ENCODE measurements at regions not wholly inside any gene's neighbourhood (a gene's known extent, or its start where the extent isn't known, plus 50 kb on each side); places are given as distances from the start of the nearest gene placed in this dataset.

DNA sequence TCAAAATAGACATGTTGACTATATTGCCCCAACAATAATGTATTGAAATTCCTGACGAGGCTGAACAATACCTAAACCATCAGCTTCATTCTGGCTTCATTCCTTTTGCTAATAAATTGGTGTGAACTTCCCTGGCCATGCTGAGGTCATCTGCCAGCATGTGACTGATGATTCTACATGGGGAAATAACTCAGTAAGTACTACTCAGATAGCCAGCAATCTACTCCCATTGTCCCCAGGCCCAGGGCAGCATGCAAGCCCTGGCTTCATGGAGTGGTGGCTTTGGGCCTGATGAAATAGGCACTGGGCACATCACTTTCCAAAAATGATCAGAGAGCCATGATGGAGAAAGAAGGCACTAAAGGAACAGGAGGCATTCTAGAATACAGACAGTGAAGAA, 468.5 kb upstream of the PIK3C3 start:
- no peak overlapping the region for H3K4me3 ChIP-seq (ENCODE audit: low read length)
- 60% methylated on average over 1 of the region's 1 CpG for WGBS
- intact Hi-C loops (cut with DNase I), result no loop called here
- H3K4me1 ChIP-seq (ENCODE audit: control insufficient read depth, insufficient read depth, low read length), result no peaks in the 10 kb centered on the region
- H3K27me3 ChIP-seq (ENCODE audit: control insufficient read depth, insufficient read depth), result no peaks in the 10 kb centered on the region
- ATAC-seq (no peak), DNase-seq (no peak)
- H3K27ac ChIP-seq (ENCODE audit: low read length), result no peak overlapping the region
- H3K9me3 ChIP-seq (ENCODE audit: control insufficient read depth, low read length), result no peaks in the 10 kb centered on the region

- no peak for DNase-seq
- H3K4me3 ChIP-seq (ENCODE audit: low read length), result no peak overlapping the region
- intact Hi-C loops (cut with DNase I), result no loop called here
- WGBS, result 99% methylated on average over 1 of the region's 1 CpG
- ATAC-seq, result no peak
- no peak overlapping the region for H3K27ac ChIP-seq (ENCODE audit: low read length)
- H3K4me1 ChIP-seq (ENCODE audit: control insufficient read depth, insufficient read depth, low read length), result no peaks in the 10 kb centered on the region
- no peaks in the 10 kb centered on the region for H3K27me3 ChIP-seq (ENCODE audit: control insufficient read depth, insufficient read depth)
- no peaks in the 10 kb centered on the region for H3K9me3 ChIP-seq (ENCODE audit: control insufficient read depth, low read length)
Measured at GRCh38 chr18:41484069-41484468, 471.0 kb upstream of the PIK3C3 start.

- Histone ChIP-seq H3K9me3 (ENCODE audit: control insufficient read depth, low read length) (no peaks in the 10 kb centered on the region), H3K4me1 (ENCODE audit: control insufficient read depth, insufficient read depth, low read length) (no peaks in the 10 kb centered on the region), H3K4me3 (ENCODE audit: low read length) (no peak overlapping the region), H3K27me3 (ENCODE audit: control insufficient read depth, insufficient read depth) (no peaks in the 10 kb centered on the region), H3K27ac (ENCODE audit: low read length) (no peak overlapping the region)
- DNase-seq (no peak), ATAC-seq (no peak)
- intact Hi-C loops (cut with DNase I), result no loop called here
- WGBS, result 66% methylated on average over 4 of the region's 4 CpGs
Measured at GRCh38 chr18:41482501-41482900, 472.5 kb upstream of the PIK3C3 start.

DNA sequence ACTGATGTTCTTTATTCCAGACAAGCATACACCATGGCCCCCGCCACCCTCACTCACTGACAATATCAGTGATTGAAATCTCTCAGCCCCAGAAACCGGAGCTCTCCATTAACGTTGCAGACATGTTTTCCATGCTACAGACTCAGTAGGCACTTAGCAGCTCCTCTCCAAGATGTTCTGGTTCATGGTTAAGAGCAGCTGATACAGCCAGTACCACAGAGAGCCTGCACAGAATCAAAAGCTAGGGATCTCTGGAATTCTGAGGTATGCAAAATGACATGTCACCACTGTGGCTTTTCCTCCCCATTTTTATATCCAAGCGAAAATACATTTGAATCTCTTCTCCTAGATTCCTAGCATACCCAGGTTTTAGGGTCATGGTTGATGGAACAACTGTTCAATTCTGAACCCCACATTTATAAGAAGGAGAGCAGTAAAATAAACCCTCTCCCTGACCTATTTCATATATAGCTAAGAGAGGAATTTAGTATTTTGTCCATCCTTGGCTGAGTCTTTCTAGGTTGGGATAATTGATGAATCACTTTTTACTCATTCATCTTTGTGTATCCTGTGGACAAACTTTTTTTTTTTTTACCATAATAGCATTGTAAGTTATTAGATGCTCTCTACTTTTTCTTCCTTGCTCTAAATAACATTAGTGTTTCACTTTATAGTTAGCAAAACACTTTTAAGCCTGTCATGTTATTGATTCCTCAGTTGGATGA, 488.4 kb upstream of the PIK3C3 start:
- 76% methylated on average over 4 of the region's 4 CpGs for WGBS
- H3K4me3 ChIP-seq (ENCODE audit: low read length), result no peak overlapping the region
- H3K27me3 ChIP-seq (ENCODE audit: control insufficient read depth, insufficient read depth), result no peaks in the 10 kb centered on the region
- ATAC-seq (no peak), DNase-seq (no peak)
- no peaks in the 10 kb centered on the region for H3K4me1 ChIP-seq (ENCODE audit: control insufficient read depth, insufficient read depth, low read length)
- no peak overlapping the region for H3K27ac ChIP-seq (ENCODE audit: low read length)
- intact Hi-C loops (cut with DNase I), result no loop called here
- H3K9me3 ChIP-seq (ENCODE audit: control insufficient read depth, low read length), result no peaks in the 10 kb centered on the region

GRCh38 chr18:41465386-41465785, 489.6 kb upstream of the PIK3C3 start:
- Histone ChIP-seq H3K27ac (ENCODE audit: low read length) (no peak overlapping the region), H3K4me3 (ENCODE audit: low read length) (no peak overlapping the region), H3K4me1 (ENCODE audit: control insufficient read depth, insufficient read depth, low read length) (no peaks in the 10 kb centered on the region), H3K27me3 (ENCODE audit: control insufficient read depth, insufficient read depth) (no peaks in the 10 kb centered on the region), H3K9me3 (ENCODE audit: control insufficient read depth, low read length) (no peaks in the 10 kb centered on the region)
- WGBS, result 52% methylated on average over 2 of the region's 2 CpGs
- DNase-seq, result no peak
- ATAC-seq, result peak in 1 of 2 donors; percentile 70
- intact Hi-C loops (cut with DNase I), result no loop called here

DNA sequence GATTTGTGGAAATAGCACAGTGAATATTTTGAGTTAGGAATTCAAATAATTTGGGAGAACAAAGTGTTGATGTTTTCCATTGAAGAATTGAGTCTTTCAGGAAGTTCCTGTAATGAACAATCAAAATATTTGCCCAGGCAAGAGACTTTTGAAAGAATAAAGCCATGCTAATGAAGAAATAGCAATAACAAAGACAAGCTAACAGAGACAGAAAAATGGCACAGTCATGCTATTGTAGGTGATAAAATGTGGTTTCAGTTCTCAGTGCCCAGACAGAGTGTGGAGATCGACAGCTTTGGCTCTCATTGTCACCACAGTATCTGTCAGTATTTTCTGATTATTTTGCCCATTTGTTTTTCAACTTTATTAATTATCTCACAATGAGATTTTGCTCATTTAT, 490.8 kb upstream of the PIK3C3 start:
- Histone ChIP-seq H3K9me3 (ENCODE audit: control insufficient read depth, low read length) (no peaks in the 10 kb centered on the region), H3K4me1 (ENCODE audit: control insufficient read depth, insufficient read depth, low read length) (no peaks in the 10 kb centered on the region), H3K4me3 (ENCODE audit: low read length) (no peak overlapping the region), H3K27ac (ENCODE audit: low read length) (no peak overlapping the region), H3K27me3 (ENCODE audit: control insufficient read depth, insufficient read depth) (no peaks in the 10 kb centered on the region)
- ATAC-seq, result no peak
- WGBS, result 52% methylated on average over 1 of the region's 1 CpG
- intact Hi-C loops (cut with DNase I), result no loop called here
- DNase-seq, result no peak

DNA sequence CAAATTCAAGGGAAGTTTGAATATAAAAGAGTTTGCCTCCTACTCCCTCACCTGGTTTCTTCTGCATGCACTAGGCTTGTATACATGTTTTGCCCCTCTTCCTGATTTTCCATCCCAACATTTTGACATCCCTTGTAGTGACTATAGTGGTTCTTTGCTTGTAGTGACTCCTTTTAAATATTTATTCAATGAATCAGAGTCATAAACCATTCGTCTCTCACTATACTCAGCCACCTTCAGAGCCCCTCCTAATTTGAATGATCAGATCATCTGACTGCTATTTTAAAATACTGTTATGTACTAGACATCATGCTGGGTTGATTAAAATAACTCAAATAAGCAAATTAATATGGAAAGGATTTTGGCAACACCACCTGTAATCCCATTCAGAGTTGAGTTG, 492.1 kb upstream of the PIK3C3 start:
- 53% methylated on average over 1 of the region's 1 CpG for WGBS
- ATAC-seq, result no peak

GRCh38 chr18:41461114-41461513, 493.9 kb upstream of the PIK3C3 start:
- Histone ChIP-seq H3K4me3 (ENCODE audit: low read length) (no peak overlapping the region), H3K9me3 (ENCODE audit: control insufficient read depth, low read length) (no peaks in the 10 kb centered on the region), H3K27me3 (ENCODE audit: control insufficient read depth, insufficient read depth) (no peaks in the 10 kb centered on the region), H3K4me1 (ENCODE audit: control insufficient read depth, insufficient read depth, low read length) (no peaks in the 10 kb centered on the region), H3K27ac (ENCODE audit: low read length) (no peak overlapping the region)
- WGBS, result 54% methylated on average over 2 of the region's 2 CpGs
- DNase-seq (no peak), ATAC-seq (no peak)
- intact Hi-C loops (cut with DNase I), result no loop called here

More for the DNA sequence above, 492.1 kb upstream of the PIK3C3 start:
- Histone ChIP-seq H3K9me3 (ENCODE audit: control insufficient read depth, low read length) (no peaks in the 10 kb centered on the region), H3K4me1 (ENCODE audit: control insufficient read depth, insufficient read depth, low read length) (no peaks in the 10 kb centered on the region), H3K27ac (ENCODE audit: low read length) (no peak overlapping the region), H3K4me3 (ENCODE audit: low read length) (no peak overlapping the region), H3K27me3 (ENCODE audit: control insufficient read depth, insufficient read depth) (no peaks in the 10 kb centered on the region)
- intact Hi-C loops (cut with DNase I), result no loop called here
- no peak for DNase-seq

- no peak overlapping the region for H3K27ac ChIP-seq (ENCODE audit: low read length)
- H3K27me3 ChIP-seq (ENCODE audit: control insufficient read depth, insufficient read depth), result no peaks in the 10 kb centered on the region
- no peaks in the 10 kb centered on the region for H3K4me1 ChIP-seq (ENCODE audit: control insufficient read depth, insufficient read depth, low read length)
- DNase-seq, result no peak
- H3K9me3 ChIP-seq (ENCODE audit: control insufficient read depth, low read length), result no peaks in the 10 kb centered on the region
- whole genome bisulfite sequencing, result 94% methylated on average over 2 of the region's 2 CpGs
- ATAC-seq, result no peak
- intact Hi-C loops (cut with DNase I), result no loop called here
- no peak overlapping the region for H3K4me3 ChIP-seq (ENCODE audit: low read length)
Measured at GRCh38 chr18:41459656-41460055, 495.4 kb upstream of the PIK3C3 start.

DNA sequence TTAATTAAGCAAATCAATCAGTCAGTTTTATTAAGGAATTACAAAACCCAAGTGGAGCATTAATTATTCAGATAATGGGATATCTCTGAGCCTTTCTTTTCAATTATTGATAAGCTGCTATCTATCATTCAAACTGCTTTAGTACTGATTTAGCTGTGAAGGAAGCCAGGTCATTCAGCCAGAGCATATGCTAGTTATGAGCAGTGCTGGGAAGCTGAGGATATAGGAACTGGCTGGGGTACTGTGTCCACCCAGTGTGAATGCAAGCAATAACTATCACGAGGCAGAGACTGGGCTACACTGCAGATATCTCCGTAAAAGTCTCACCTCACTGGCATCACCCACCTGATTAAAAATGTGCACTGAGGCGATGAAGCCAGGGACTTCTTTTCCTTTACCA, 496.7 kb upstream of the PIK3C3 start:
- no peak overlapping the region for H3K4me3 ChIP-seq (ENCODE audit: low read length)
- no peaks in the 10 kb centered on the region for H3K27me3 ChIP-seq (ENCODE audit: control insufficient read depth, insufficient read depth)
- WGBS, result 79% methylated on average over 3 of the region's 3 CpGs
- no peaks in the 10 kb centered on the region for H3K4me1 ChIP-seq (ENCODE audit: control insufficient read depth, insufficient read depth, low read length)
- no peak overlapping the region for H3K27ac ChIP-seq (ENCODE audit: low read length)
- no peaks in the 10 kb centered on the region for H3K9me3 ChIP-seq (ENCODE audit: control insufficient read depth, low read length)
- intact Hi-C loops (cut with DNase I), result no loop called here
- ATAC-seq (no peak), DNase-seq (no peak)

DNA sequence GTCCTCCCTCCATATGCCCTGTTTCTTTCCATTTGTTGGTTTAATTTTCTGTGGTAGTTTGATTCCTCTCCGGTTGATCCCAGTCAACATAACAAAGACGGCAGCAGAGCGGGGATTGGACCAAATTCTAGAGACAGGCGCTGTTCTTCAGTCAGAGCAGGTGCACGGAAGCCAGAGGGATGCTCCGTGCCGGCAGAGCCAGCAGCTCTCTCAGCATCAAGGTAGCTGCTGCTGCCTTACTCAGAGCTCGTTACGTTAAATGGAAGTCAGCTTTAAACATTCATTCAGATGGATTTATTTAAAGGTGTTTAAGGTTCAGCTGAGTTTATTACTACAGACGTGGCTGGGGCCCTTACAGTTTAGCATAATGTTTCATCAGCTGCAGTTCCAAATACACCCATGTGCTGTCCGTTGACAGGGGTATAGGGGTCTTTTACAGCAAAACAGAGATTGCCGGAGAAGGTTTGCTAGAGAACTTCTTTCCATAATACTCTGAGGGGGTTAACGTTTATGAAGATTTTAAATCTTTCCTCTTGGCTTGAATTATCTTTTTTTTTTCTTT, 497.2 kb upstream of the PIK3C3 start:
- no peak for ATAC-seq
- H3K27ac ChIP-seq (ENCODE audit: low read length), result no peak overlapping the region
- no peak for DNase-seq
- H3K4me1 ChIP-seq (ENCODE audit: control insufficient read depth, insufficient read depth, low read length), result no peaks in the 10 kb centered on the region
- WGBS, result 76% methylated on average over 13 of the region's 13 CpGs
- no peaks in the 10 kb centered on the region for H3K27me3 ChIP-seq (ENCODE audit: control insufficient read depth, insufficient read depth)
- H3K4me3 ChIP-seq (ENCODE audit: low read length), result no peak overlapping the region
- intact Hi-C loops (cut with DNase I), result no loop called here
- H3K9me3 ChIP-seq (ENCODE audit: control insufficient read depth, low read length), result no peaks in the 10 kb centered on the region

DNA sequence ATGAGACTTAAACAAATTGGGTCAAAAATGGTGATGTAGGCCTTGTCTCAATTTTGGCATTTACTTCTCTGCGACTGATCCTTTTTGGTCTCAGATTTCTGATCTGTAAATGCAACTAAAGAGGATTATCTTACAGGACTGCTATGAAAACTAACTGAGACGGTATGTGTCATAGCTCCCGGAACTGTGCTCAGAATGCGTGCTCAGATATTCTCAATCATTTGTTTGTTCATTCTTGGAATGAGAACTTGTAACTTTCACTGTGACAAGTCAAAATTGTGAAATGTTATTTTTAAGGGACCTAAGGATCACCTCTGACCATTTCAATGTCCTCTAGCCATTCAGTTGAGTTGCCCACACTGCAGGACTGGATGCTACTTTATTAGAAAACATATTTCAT, 498.2 kb upstream of the PIK3C3 start:
- DNase-seq (no peak), ATAC-seq (no peak)
- Histone ChIP-seq H3K27me3 (ENCODE audit: control insufficient read depth, insufficient read depth) (no peaks in the 10 kb centered on the region), H3K4me3 (ENCODE audit: low read length) (no peak overlapping the region), H3K27ac (ENCODE audit: low read length) (no peak overlapping the region), H3K9me3 (ENCODE audit: control insufficient read depth, low read length) (no peaks in the 10 kb centered on the region), H3K4me1 (ENCODE audit: control insufficient read depth, insufficient read depth, low read length) (no peaks in the 10 kb centered on the region)
- intact Hi-C loops (cut with DNase I), result no loop called here
- 83% methylated on average over 4 of the region's 4 CpGs for WGBS
